PC-9 (cell line): ENCODE measurements at regions not wholly inside any gene's neighbourhood (a gene's known extent, or its start where the extent isn't known, plus 50 kb on each side); places are given as distances from the start of the nearest gene placed in this dataset.

Experiments
- BruUV-seq: library from RNA; stranded (reverse); fragments of 400-500 nt; replicated peaks from 2 replicates; lab custom pipeline; 2021; lab: Mats Ljungman, UMichigan
- CTCF ChIA-PET: fragments of 300-600 bp; sonication (Branson Sonifier 250); formaldehyde crosslinking; loops from one replicate; lab custom pipeline; 2022; ENCODE audit warnings: antibody characterized with exemption; lab: Charles Lee
- POLR2A ChIA-PET: fragments of 300-600 bp; sonication (Branson Sonifier 250); formaldehyde crosslinking; loops from one replicate; lab custom pipeline; 2022; ENCODE audit warnings: antibody characterized with exemption; ENCODE audit not compliant: unreplicated experiment; lab: Charles Lee
- DNase-seq, 2 experiments: peaks; one replicate each; pipeline versions ENCODE4 v3.0.0 to v3.0.0-alpha.2; 2015 to 2022; ENCODE audit warnings: mixed read lengths in 1 of 2
- H2AFZ ChIP-seq: fragments of 200-600 bp; sonication (generic); 2 replicates; pipeline ENCODE4 v1.8.1; 2017; ENCODE audit warnings: antibody characterized with exemption
- H3F3A ChIP-seq: fragments of 200-600 bp; sonication (generic); 2 replicates; pipeline ENCODE4 v1.8.1; 2017; ENCODE audit warnings: antibody characterized with exemption, mild to moderate bottlenecking, low read depth; ENCODE audit not compliant: insufficient read depth
- H3K27ac ChIP-seq: fragments of 200-600 bp; sonication (generic); 2 replicates; pipeline ENCODE4 v1.6.1; 2016; ENCODE audit warnings: mixed run types
- H3K27me3 ChIP-seq: fragments of 200-600 bp; sonication (generic); 2 replicates; pipeline ENCODE4 v1.6.1; 2016; ENCODE audit warnings: low read depth, mixed run types; ENCODE audit not compliant: insufficient read depth
- H3K36me3 ChIP-seq: fragments of 200-600 bp; sonication (generic); 2 replicates; pipeline ENCODE4 v1.6.1; 2016; ENCODE audit warnings: low read depth, mixed run types
- H3K4me1 ChIP-seq: fragments of 200-600 bp; sonication (generic); replicated peaks from 2 replicates; pipeline ENCODE4 v1.6.1; 2016; ENCODE audit warnings: mixed run types; ENCODE audit not compliant: insufficient read depth
- H3K4me2 ChIP-seq: fragments of 200-600 bp; sonication (generic); 2 replicates; pipeline ENCODE4 v1.6.1; 2017; ENCODE audit warnings: mixed run types
- H3K4me3 ChIP-seq: fragments of 200-600 bp; sonication (generic); 2 replicates; pipeline ENCODE4 v1.6.1; 2016; ENCODE audit warnings: mixed run types
- H3K79me2 ChIP-seq: fragments of 200-600 bp; sonication (generic); 2 replicates; pipeline ENCODE4 v1.6.1; 2017; ENCODE audit warnings: low read depth, mixed run types
- H3K9me2 ChIP-seq: fragments of 200-600 bp; sonication (generic); 2 replicates; pipeline ENCODE4 v1.8.1; 2017; ENCODE audit warnings: mild to moderate bottlenecking; ENCODE audit not compliant: insufficient read depth
- H3K9me3 ChIP-seq: fragments of 200-600 bp; sonication (generic); 2 replicates; pipeline ENCODE4 v1.8.1; 2016; ENCODE audit warnings: low read depth; ENCODE audit not compliant: insufficient read depth
- H4K20me1 ChIP-seq: fragments of 200-600 bp; sonication (generic); 2 replicates; pipeline ENCODE4 v1.8.1; 2017; ENCODE audit not compliant: insufficient read depth
- CTCF ChIP-seq: fragments of 200-600 bp; sonication (generic); conservative IDR thresholded peaks from 2 replicates; pipeline ENCODE4 v1.6.1; 2017; ENCODE audit warnings: mixed run types, antibody characterized with exemption, mild to moderate bottlenecking, moderate library complexity
- EZH2 ChIP-seq: fragments of 200-600 bp; sonication (generic); IDR thresholded peaks from 2 replicates; pipeline ENCODE4 v1.8.0; 2017; ENCODE audit warnings: antibody characterized with exemption, low read depth
- intact Hi-C: fragments of 100-400 bp; cut with micrococcal nuclease; formaldehyde crosslinking; loops from one replicate; pipeline ENCODE4 v1.10.0; 2022; ENCODE audit not compliant: unreplicated experiment

DNA sequence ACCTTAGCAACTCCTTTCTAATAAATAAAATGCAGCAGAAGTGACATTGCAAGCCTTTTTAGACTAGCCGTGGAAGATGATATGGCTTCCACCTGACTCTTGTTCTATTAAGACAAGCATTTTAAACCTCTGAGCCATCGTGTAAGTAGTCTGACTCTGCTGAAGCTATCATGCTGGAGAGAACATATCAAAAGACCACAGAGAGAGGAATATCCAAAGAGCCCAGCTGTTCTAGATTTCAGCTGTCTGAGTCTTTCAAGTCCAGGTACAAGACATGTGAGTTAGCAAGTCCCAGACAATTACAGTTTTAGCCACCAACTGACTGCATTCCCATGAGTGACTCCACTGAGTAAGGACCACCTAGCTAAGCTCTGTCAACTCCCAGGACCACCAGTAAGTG lies 517.0 kb upstream of the NAALADL2 start:
- H3K9me3 ChIP-seq, result 0 out of 2 replicates have a peak, but pooled peaks cover 4% of the 10 kb centered on the region
- no peak overlapping the region for H3K4me3 ChIP-seq
- intact Hi-C loops, result no loop called here
- no peaks in the 10 kb centered on the region for H3K79me2 ChIP-seq
- no peak for DNase-seq
- no peak overlapping the region for H2AFZ ChIP-seq
- CTCF ChIA-PET, result no interaction called here
- H3K27ac ChIP-seq, result no peak overlapping the region
- POLR2A ChIA-PET, result no interaction called here
- no peak for TF ChIP-seq EZH2
- no peak for TF ChIP-seq CTCF
- 0 out of 2 replicates have a peak, but pooled peaks cover 3% of the 10 kb centered on the region for H3K9me2 ChIP-seq
- no TSS peak for BruUV-seq
- no peaks in the 10 kb centered on the region for H4K20me1 ChIP-seq
- no peaks in the 10 kb centered on the region for H3K4me1 ChIP-seq
- H3K27me3 ChIP-seq, result no peaks in the 10 kb centered on the region
- no peak overlapping the region for H3K4me2 ChIP-seq
- no peaks in the 10 kb centered on the region for H3K36me3 ChIP-seq
- no peaks in the 10 kb centered on the region for H3F3A ChIP-seq

DNA sequence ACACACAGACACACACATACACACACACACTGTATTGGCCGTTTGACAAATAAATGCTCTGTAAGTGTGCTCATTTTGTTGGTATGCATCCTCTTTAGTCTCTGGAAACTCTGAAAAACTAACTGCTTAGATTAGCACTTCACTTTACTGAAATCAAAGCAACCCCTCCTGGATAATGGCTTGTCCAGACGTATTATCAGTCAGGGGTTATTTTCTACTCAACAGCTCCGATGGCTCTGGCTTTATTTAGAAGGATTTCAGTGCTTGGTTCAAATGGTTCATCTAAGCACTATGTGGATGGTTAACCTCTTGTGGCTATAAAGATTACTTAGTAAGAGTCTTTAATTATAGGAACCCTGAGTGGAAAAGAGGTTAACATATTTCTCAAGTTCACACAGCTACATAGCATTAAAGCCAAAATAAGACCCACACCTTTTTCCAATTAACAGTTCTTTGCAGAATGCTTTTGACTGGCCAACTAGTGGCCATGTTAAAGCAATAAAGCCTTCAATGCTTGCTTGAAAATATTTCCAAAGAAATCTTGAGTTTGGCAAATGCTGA lies 516.1 kb upstream of the NAALADL2 start:
- no peaks in the 10 kb centered on the region for H3K36me3 ChIP-seq
- no peaks in the 10 kb centered on the region for H4K20me1 ChIP-seq
- ChIA-PET POLR2A (no interaction called here), CTCF (no interaction called here)
- H2AFZ ChIP-seq, result no peak overlapping the region
- no peaks in the 10 kb centered on the region for H3K9me2 ChIP-seq
- H3K4me2 ChIP-seq, result no peak overlapping the region
- no peak overlapping the region for H3K27ac ChIP-seq
- intact Hi-C loops, result no loop called here
- no TSS peak for BruUV-seq
- no peak for DNase-seq
- no peak overlapping the region for H3K4me3 ChIP-seq
- H3K9me3 ChIP-seq, result 0 out of 2 replicates have a peak, but pooled peaks cover 4% of the 10 kb centered on the region
- TF ChIP-seq CTCF (no peak), EZH2 (no peak)
- H3K4me1 ChIP-seq, result no peaks in the 10 kb centered on the region
- H3F3A ChIP-seq, result no peaks in the 10 kb centered on the region
- H3K27me3 ChIP-seq, result no peaks in the 10 kb centered on the region
- H3K79me2 ChIP-seq, result no peaks in the 10 kb centered on the region

DNA sequence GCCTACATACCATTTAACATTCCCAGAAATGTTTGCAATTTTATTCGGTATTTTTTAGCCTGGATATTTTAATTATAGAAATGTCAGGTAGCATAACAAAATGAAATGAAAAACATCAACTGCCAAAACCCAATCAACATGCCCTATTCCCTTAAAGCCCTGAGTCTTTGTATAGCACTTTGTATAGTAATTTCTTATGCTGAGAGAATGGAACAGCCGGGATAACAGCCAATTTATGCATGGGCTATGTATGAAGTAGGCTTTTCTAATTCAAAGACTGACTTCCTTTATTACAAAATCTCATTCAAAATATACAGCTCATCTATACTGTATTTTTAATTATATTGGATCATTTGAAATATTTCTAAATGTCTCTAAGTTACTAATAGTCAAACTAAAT lies 513.0 kb upstream of the NAALADL2 start:
- CTCF ChIA-PET, result no interaction called here
- no peak overlapping the region for H2AFZ ChIP-seq
- no peak overlapping the region for H3K27ac ChIP-seq
- H3F3A ChIP-seq, result no peaks in the 10 kb centered on the region
- H3K79me2 ChIP-seq, result no peaks in the 10 kb centered on the region
- no peaks in the 10 kb centered on the region for H3K27me3 ChIP-seq
- H3K9me3 ChIP-seq, result 0 out of 2 replicates have a peak, but pooled peaks cover 4% of the 10 kb centered on the region
- no peaks in the 10 kb centered on the region for H3K4me1 ChIP-seq
- no TSS peak for BruUV-seq
- H3K4me3 ChIP-seq, result no peak overlapping the region
- POLR2A ChIA-PET, result no interaction called here
- no peak for DNase-seq
- no peaks in the 10 kb centered on the region; the same call in 1 of the 2 replicates for H3K9me2 ChIP-seq
- intact Hi-C loops, result no loop called here
- H3K4me2 ChIP-seq, result no peak overlapping the region
- no peaks in the 10 kb centered on the region for H4K20me1 ChIP-seq
- H3K36me3 ChIP-seq, result no peaks in the 10 kb centered on the region
- TF ChIP-seq CTCF, result no peak
- no peak for TF ChIP-seq EZH2
